Smooth muscle cell (in vitro differentiated cells): ENCODE measurements at regions not wholly inside any gene's neighbourhood (a gene's known extent, or its start where the extent isn't known, plus 50 kb on each side); places are given as distances from the start of the nearest gene placed in this dataset.
"Not testable (repeated sequence)": the region's sequence is repeated elsewhere in the genome, so short reads cannot be mapped to it uniquely, and the experiment has no call there.

Experiments used
- DNase-seq: peaks from one replicate; lab custom pipeline; 2025; ENCODE audit not compliant: unreplicated experiment; lab: John Stamatoyannopoulos, UW
- H2AFZ ChIP-seq: fragments of 200-600 bp; sonication (generic); 2 replicates; pipeline ENCODE4 v1.6.0; 2016; ENCODE audit warnings: antibody characterized with exemption, low read depth, mild to moderate bottlenecking
- H3F3A ChIP-seq: fragments of 200-600 bp; sonication (generic); 2 replicates; pipeline ENCODE4 v1.6.0; 2017; ENCODE audit warnings: antibody characterized with exemption, low read depth
- H3K27ac ChIP-seq: fragments of 200-600 bp; sonication (generic); 2 replicates; pipeline ENCODE4 v1.5.1; 2016; ENCODE audit warnings: low read depth, mild to moderate bottlenecking
- H3K27me3 ChIP-seq: fragments of 200-600 bp; sonication (generic); 2 replicates; pipeline ENCODE4 v1.6.1; 2016; ENCODE audit warnings: low read depth, mild to moderate bottlenecking
- H3K36me3 ChIP-seq: fragments of 200-600 bp; sonication (generic); 2 replicates; pipeline ENCODE4 v1.5.1; 2016; ENCODE audit warnings: low read depth
- H3K4me1 ChIP-seq: fragments of 200-600 bp; sonication (generic); 2 replicates; pipeline ENCODE4 v1.5.1; 2016; ENCODE audit warnings: low read depth
- H3K4me2 ChIP-seq: fragments of 200-600 bp; sonication (generic); 2 replicates; pipeline ENCODE4 v1.6.0; 2016; ENCODE audit warnings: mild to moderate bottlenecking
- H3K4me3 ChIP-seq: fragments of 200-600 bp; sonication (generic); 2 replicates; pipeline ENCODE4 v1.5.1; 2016; ENCODE audit warnings: mild to moderate bottlenecking
- H3K79me2 ChIP-seq: fragments of 200-600 bp; sonication (generic); 2 replicates; pipeline ENCODE4 v1.6.0; 2016; ENCODE audit warnings: low read depth, mild to moderate bottlenecking
- H3K9ac ChIP-seq: fragments of 200-600 bp; sonication (generic); 2 replicates; pipeline ENCODE4 v1.6.0; 2016; ENCODE audit warnings: low read depth
- H3K9me3 ChIP-seq: fragments of 200-600 bp; sonication (generic); replicated peaks from 2 replicates; pipeline ENCODE4 v1.5.1; 2016; ENCODE audit warnings: low read depth
- H4K20me1 ChIP-seq: fragments of 200-600 bp; sonication (generic); 2 replicates; pipeline ENCODE4 v1.6.0; 2016; ENCODE audit warnings: low read depth
- CTCF ChIP-seq: fragments of 200-600 bp; sonication (generic); IDR thresholded peaks from 2 replicates; pipeline ENCODE4 v1.5.1; 2017; ENCODE audit warnings: borderline replicate concordance, mild to moderate bottlenecking, antibody characterized with exemption; ENCODE audit not compliant: insufficient read depth, poor library complexity, severe bottlenecking
- WGBS: methylation state at CpG from one replicate; pipeline ENCODE4 v1.1.7; 2016; ENCODE audit warnings: low lambda C conversion rate; 5-methylcytosine and 5-hydroxymethylcytosine counted together

GRCh38 chr6:86147859-86148258 is 505.2 kb upstream of the SYNCRIP start:
- H3K4me1 ChIP-seq = no peaks in the 10 kb centered on the region
- no peak overlapping the region for H3K4me3 ChIP-seq
- no peaks in the 10 kb centered on the region for H3K36me3 ChIP-seq
- no peak overlapping the region for H3K27ac ChIP-seq
- H2AFZ ChIP-seq = no peak overlapping the region
- no peak overlapping the region for H3K4me2 ChIP-seq
- no peaks in the 10 kb centered on the region for H3F3A ChIP-seq
- H3K9me3 ChIP-seq = no peaks in the 10 kb centered on the region
- H3K79me2 ChIP-seq = no peaks in the 10 kb centered on the region
- H3K27me3 ChIP-seq = no peaks in the 10 kb centered on the region
- no peaks in the 10 kb centered on the region for H4K20me1 ChIP-seq
- DNase-seq = no peak
- WGBS = 98% methylated on average over 5 of the region's 5 CpGs
- no peak for TF ChIP-seq CTCF
- no peak overlapping the region for H3K9ac ChIP-seq

- no peaks in the 10 kb centered on the region for H3K27me3 ChIP-seq
- DNase-seq = no peak
- H3K79me2 ChIP-seq = no peaks in the 10 kb centered on the region
- H3F3A ChIP-seq = no peaks in the 10 kb centered on the region
- no peaks in the 10 kb centered on the region for H3K4me1 ChIP-seq
- no peaks in the 10 kb centered on the region for H3K9me3 ChIP-seq
- no peaks in the 10 kb centered on the region for H3K36me3 ChIP-seq
- TF ChIP-seq CTCF = no peak
- no peak overlapping the region for H2AFZ ChIP-seq
- 97% methylated on average over 3 of the region's 3 CpGs for WGBS
- H3K4me2 ChIP-seq = no peak overlapping the region
- H3K27ac ChIP-seq = no peak overlapping the region
- no peak overlapping the region for H3K4me3 ChIP-seq
- no peaks in the 10 kb centered on the region for H4K20me1 ChIP-seq
- no peak overlapping the region for H3K9ac ChIP-seq
Observed at GRCh38 chr6:86147311-86147710, 504.6 kb upstream of the SYNCRIP start.

GRCh38 chr6:86146751-86147150 is 504.1 kb upstream of the SYNCRIP start:
- 11% methylated on average over 3 of the region's 3 CpGs for WGBS
- not testable (repeated sequence) for H3F3A ChIP-seq, H3K4me3 ChIP-seq, H3K4me1 ChIP-seq, H3K27me3 ChIP-seq, H3K9me3 ChIP-seq, H3K27ac ChIP-seq, H3K36me3 ChIP-seq, H2AFZ ChIP-seq, H3K4me2 ChIP-seq, H3K9ac ChIP-seq, DNase-seq, H4K20me1 ChIP-seq, H3K79me2 ChIP-seq

GRCh38 chr6:86142326-86142725 is 499.6 kb upstream of the SYNCRIP start:
- Histone ChIP-seq H3K36me3 (no peaks in the 10 kb centered on the region), H4K20me1 (no peaks in the 10 kb centered on the region), H2AFZ (no peak overlapping the region), H3K9me3 (no peaks in the 10 kb centered on the region), H3K4me1 (no peaks in the 10 kb centered on the region), H3K27me3 (no peaks in the 10 kb centered on the region), H3K79me2 (no peaks in the 10 kb centered on the region), H3K9ac (no peak overlapping the region), H3K27ac (no peak overlapping the region), H3K4me3 (no peak overlapping the region), H3F3A (no peaks in the 10 kb centered on the region), H3K4me2 (no peak overlapping the region)
- DNase-seq = no peak
- TF ChIP-seq CTCF = no peak
- 85% methylated on average over 2 of the region's 2 CpGs for WGBS
